ENCODE measurements at regions not wholly inside any gene's neighbourhood (a gene's known extent, or its start where the extent isn't known, plus 50 kb on each side); places are given as distances from the start of the nearest gene placed in this dataset.

DNA sequence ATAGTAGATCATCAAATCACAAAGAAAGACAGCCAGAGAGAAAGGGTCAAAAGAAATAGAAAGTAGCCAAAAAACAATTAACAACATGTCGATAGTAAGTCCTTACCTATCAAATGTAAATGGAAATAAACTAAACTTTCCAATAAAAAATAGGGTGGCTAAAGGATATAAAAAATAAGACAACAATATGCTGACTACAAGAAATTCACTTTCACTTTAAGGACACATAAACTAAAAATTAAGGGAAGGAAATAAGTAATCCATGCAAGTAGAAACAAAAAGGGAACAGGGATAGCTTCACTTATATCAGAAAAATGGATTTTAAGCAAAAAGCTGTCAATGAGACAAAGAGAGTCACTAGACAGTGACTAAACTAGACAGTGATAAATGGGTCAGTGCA, 903.9 kb upstream of the ZEB2 start:
- TF ChIP-seq, protein P1, sequence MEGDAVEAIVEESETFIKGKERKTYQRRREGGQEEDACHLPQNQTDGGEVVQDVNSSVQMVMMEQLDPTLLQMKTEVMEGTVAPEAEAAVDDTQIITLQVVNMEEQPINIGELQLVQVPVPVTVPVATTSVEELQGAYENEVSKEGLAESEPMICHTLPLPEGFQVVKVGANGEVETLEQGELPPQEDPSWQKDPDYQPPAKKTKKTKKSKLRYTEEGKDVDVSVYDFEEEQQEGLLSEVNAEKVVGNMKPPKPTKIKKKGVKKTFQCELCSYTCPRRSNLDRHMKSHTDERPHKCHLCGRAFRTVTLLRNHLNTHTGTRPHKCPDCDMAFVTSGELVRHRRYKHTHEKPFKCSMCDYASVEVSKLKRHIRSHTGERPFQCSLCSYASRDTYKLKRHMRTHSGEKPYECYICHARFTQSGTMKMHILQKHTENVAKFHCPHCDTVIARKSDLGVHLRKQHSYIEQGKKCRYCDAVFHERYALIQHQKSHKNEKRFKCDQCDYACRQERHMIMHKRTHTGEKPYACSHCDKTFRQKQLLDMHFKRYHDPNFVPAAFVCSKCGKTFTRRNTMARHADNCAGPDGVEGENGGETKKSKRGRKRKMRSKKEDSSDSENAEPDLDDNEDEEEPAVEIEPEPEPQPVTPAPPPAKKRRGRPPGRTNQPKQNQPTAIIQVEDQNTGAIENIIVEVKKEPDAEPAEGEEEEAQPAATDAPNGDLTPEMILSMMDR (conservative IDR thresholded peaks at IDR 0.05; ENCODE audit: low read depth in 2 of 2), result no peak
- TF ChIP-seq, protein P2, sequence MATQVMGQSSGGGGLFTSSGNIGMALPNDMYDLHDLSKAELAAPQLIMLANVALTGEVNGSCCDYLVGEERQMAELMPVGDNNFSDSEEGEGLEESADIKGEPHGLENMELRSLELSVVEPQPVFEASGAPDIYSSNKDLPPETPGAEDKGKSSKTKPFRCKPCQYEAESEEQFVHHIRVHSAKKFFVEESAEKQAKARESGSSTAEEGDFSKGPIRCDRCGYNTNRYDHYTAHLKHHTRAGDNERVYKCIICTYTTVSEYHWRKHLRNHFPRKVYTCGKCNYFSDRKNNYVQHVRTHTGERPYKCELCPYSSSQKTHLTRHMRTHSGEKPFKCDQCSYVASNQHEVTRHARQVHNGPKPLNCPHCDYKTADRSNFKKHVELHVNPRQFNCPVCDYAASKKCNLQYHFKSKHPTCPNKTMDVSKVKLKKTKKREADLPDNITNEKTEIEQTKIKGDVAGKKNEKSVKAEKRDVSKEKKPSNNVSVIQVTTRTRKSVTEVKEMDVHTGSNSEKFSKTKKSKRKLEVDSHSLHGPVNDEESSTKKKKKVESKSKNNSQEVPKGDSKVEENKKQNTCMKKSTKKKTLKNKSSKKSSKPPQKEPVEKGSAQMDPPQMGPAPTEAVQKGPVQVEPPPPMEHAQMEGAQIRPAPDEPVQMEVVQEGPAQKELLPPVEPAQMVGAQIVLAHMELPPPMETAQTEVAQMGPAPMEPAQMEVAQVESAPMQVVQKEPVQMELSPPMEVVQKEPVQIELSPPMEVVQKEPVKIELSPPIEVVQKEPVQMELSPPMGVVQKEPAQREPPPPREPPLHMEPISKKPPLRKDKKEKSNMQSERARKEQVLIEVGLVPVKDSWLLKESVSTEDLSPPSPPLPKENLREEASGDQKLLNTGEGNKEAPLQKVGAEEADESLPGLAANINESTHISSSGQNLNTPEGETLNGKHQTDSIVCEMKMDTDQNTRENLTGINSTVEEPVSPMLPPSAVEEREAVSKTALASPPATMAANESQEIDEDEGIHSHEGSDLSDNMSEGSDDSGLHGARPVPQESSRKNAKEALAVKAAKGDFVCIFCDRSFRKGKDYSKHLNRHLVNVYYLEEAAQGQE (IDR thresholded peaks at IDR 0.05; ENCODE audit: unreplicated experiment), result no peak
- TF ChIP-seq EZH2 (IDR thresholded peaks at IDR 0.05; ENCODE audit: low read depth, unreplicated experiment) (no peak), POLR2AphosphoS5 (IDR thresholded peaks at IDR 0.05; ENCODE audit: low read depth) (no peak), CREB1 (CRISPR knock-in tag; IDR thresholded peaks at IDR 0.05; ENCODE audit: low read depth) (no peak), JUNB (IDR thresholded peaks at IDR 0.05; ENCODE audit: unreplicated experiment) (no peak), EZH2phosphoT487 (IDR thresholded peaks at IDR 0.05; ENCODE audit: unreplicated experiment) (no peak)

All from GM23338 (cell line).